GM10248 (cell line): ENCODE measurements at regions not wholly inside any gene's neighbourhood (a gene's known extent, or its start where the extent isn't known, plus 50 kb on each side); places are given as distances from the start of the nearest gene placed in this dataset.
"Not testable (repeated sequence)": the region's sequence is repeated elsewhere in the genome, so short reads cannot be mapped to it uniquely, and the experiment has no call there.

ENCODE experiments used
- CTCF ChIA-PET: fragments of 300-600 bp; sonication (Branson Sonifier 250); formaldehyde crosslinking; extraction: SDS; loops from one replicate; lab custom pipeline; 2021; ENCODE audit warnings: antibody characterized with exemption; lab: Yijun Ruan, JAX
- POLR2A ChIA-PET: fragments of 350-650 bp; sonication (Branson Sonifier 250); formaldehyde crosslinking; extraction: SDS; loops from one replicate; lab custom pipeline; 2020; ENCODE audit warnings: antibody characterized with exemption; lab: Yijun Ruan, JAX
- DNase-seq: peaks from one replicate; pipeline ENCODE4 v3.0.0; 2012; ENCODE audit errors: extremely low spot score
- CTCF ChIP-seq: IDR thresholded peaks from 2 replicates; pipeline ENCODE4 v1.5.1; 2012; ENCODE audit warnings: mild to moderate bottlenecking, low read depth; ENCODE audit errors: extremely low read depth, missing control alignments, control extremely low read depth

GRCh38 chr2:90209009-90209408, 1517.5 kb downstream of the RPIA start:
- DNase-seq, result no peak
- ChIA-PET POLR2A (no interaction called here), CTCF (no interaction called here)
- no peak for TF ChIP-seq CTCF

DNA sequence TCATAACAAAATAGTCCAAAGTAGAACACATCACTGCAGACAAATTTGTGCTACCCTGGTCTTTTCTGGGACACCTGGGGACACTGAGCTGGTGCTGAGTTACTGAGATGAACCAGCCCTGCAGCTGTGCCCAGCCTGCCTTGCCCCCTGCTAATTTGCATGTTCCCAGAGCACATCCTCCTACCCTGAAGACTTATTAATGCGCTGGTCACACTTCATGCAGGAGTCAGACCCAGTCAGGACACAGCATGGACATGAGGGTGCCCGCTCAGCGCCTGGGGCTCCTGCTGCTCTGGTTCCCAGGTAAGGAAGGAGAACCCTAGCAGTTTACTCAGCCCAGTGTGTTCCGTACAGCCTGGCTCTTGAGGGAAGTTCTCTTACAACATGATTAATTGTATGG, 1518.3 kb downstream of the RPIA start:
- ChIA-PET POLR2A (no interaction called here), CTCF (no interaction called here)
- no peak for DNase-seq
- TF ChIP-seq CTCF, result no peak

- DNase-seq, CTCF ChIA-PET, POLR2A ChIA-PET: not testable (repeated sequence)
Measured at GRCh38 chr2:90215880-90216279, 1524.4 kb downstream of the RPIA start.

GRCh38 chr2:90216801-90217200, 1525.3 kb downstream of the RPIA start:
- POLR2A ChIA-PET, DNase-seq, CTCF ChIA-PET: not testable (repeated sequence)

- DNase-seq, POLR2A ChIA-PET, CTCF ChIA-PET: not testable (repeated sequence)
Measured at GRCh38 chr2:90218534-90218933, 1527.1 kb downstream of the RPIA start.

DNA sequence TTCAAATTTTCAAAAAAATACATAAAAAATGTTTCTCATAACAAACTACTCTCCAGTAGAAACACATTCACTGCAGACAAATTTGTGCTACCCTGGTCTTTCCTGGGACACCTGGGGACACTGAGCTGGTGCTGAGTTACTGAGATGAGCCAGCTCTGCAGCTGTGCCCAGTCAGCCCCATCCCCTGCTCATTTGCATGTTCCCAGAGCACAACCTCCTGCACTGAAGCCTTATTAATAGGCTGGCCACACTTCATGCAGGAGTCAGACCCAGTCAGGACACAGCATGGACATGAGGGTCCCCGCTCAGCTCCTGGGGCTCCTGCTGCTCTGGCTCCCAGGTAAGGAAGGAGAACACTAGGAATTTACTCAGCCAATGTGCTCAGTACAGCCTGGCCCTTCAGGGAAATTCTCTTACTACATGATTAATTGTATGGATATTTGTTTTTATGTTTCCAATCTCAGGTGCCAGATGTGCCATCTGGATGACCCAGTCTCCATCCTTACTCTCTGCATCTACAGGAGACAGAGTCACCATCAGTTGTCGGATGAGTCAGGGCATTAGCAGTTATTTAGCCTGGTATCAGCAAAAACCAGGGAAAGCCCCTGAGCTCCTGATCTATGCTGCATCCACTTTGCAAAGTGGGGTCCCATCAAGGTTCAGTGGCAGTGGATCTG, 1529.3 kb downstream of the RPIA start:
- CTCF ChIA-PET, DNase-seq, POLR2A ChIA-PET: not testable (repeated sequence)

GRCh38 chr2:90221300-90221651, 1529.8 kb downstream of the RPIA start:
- no peak for DNase-seq
- POLR2A ChIA-PET, result no interaction called here
- TF ChIP-seq CTCF, result no peak
- CTCF ChIA-PET, result no interaction called here

DNA sequence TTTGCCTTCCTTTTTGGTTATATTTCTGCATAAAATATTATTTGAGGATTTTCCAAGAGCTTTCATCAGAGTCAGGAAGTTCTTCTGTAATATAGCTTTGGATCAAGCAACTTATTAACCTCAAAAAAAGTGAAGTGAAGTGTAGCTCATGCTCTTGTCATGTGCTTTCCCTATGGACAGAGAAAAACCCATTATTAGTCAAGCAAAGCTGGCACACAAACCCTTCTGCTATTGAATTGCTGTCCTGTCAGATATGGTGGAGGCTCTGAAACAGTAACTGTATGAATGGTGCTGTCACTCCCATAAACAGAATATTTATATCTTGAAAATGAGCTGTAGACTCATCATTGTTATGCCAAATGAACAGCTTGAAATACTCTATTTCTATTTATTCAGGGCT, 1533.3 kb downstream of the RPIA start:
- CTCF ChIA-PET, POLR2A ChIA-PET, DNase-seq: not testable (repeated sequence)

DNA sequence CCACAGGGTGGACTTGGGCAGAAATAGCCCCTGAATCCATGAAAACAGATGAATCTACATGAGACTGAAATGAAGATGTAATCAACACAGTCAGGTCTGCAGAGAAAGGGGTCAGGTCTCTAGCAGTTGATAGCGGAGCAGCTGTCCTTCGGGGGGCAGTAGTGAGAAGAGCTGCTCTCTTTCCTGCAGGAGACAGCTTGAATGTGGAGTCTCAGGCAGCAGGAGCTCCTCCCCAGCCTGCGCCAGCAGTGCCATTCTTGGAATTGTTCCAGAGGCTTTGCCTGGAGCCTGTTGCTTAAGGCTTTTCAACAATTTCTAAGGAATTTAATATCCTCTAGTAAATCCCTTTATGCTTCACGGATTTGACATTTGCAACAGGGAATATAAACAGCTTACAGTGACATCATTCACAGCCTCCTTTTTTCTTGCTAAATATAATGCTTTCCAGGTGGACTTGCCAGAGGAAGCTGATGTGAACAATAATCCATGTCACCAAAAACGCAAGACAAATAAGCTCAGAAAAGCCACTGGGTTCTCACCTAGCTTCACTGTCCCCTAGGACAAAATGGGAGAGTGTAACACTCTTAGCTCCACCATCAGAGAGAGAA, 1535.1 kb downstream of the RPIA start:
- DNase-seq, CTCF ChIA-PET, POLR2A ChIA-PET: not testable (repeated sequence)
- TF ChIP-seq CTCF, result peak; percentile 2

- CTCF ChIA-PET, DNase-seq, POLR2A ChIA-PET: not testable (repeated sequence)
Measured at GRCh38 chr2:90231199-90231598, 1539.7 kb downstream of the RPIA start.

- DNase-seq, POLR2A ChIA-PET, CTCF ChIA-PET: not testable (repeated sequence)
Measured at GRCh38 chr2:90235452-90235851, 1544.0 kb downstream of the RPIA start.

DNA sequence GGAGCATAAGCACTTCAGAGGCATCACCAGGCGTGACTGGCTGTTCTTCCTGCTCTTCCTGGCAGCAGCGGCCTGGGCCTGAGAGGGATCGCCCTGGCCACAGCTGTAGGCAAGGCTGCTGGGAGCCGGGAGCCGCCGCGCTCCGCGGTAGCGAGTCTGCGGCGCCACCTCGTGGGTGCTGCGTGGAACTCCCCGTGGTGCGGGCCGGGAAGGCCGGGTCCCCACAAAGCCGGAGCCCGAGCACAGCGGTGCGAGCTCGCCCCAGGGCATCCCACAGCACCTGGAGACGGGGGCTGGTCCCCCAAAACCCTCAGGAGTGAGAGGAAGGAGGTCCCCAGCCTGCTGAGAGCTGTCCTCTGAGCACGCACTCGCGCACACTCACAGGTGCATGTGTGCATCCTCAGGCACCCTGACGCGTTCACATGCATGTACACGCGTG, 1546.5 kb downstream of the RPIA start:
- CTCF ChIA-PET, DNase-seq, POLR2A ChIA-PET: not testable (repeated sequence)

- DNase-seq, CTCF ChIA-PET, POLR2A ChIA-PET: not testable (repeated sequence)
Measured at GRCh38 chr2:90238505-90239230, 1547.2 kb downstream of the RPIA start.
